ENCODE measurements at regions not wholly inside any gene's neighbourhood (a gene's known extent, or its start where the extent isn't known, plus 50 kb on each side); places are given as distances from the start of the nearest gene placed in this dataset.

- no peaks in the 10 kb centered on the region for H3K36me3 Mint-ChIP-seq
- Histone ChIP-seq H3K9me3 (ENCODE audit: control insufficient read depth, insufficient read depth, low read length) (no peaks in the 10 kb centered on the region), H3K27ac (ENCODE audit: low read length) (no peak overlapping the region), H3K27me3 (ENCODE audit: control insufficient read depth, insufficient read depth, low read length) (no peaks in the 10 kb centered on the region), H3K36me3 (ENCODE audit: control insufficient read depth, insufficient read depth, low read length) (no peaks in the 10 kb centered on the region), H3K4me3 (ENCODE audit: low read length) (no peak overlapping the region), H3K4me1 (ENCODE audit: control insufficient read depth, insufficient read depth, low read length) (no peaks in the 10 kb centered on the region)
- no peak overlapping the region for H3K27ac Mint-ChIP-seq
- no peaks in the 10 kb centered on the region for H3K27me3 Mint-ChIP-seq (ENCODE audit: low read depth in 2 of 2)
- no CpG with 5 or more reads among the region's 2 CpGs for WGBS (ENCODE audit: insufficient coverage)
- no peak for TF ChIP-seq CTCF (IDR thresholded peaks at IDR 0.05)
- H3K9me3 Mint-ChIP-seq = peaks cover 5 to 7% of the 10 kb centered on the region in 2 donors
- intact Hi-C loops (cut with micrococcal nuclease) = no loop called here
- no peak for ATAC-seq
- H3K4me1 Mint-ChIP-seq = no peaks in the 10 kb centered on the region
- no peak for DNase-seq
- no peak overlapping the region for H3K4me3 Mint-ChIP-seq
Measured at GRCh38 chr5:125710745-125711144, 712.5 kb upstream of the GRAMD2B start.

GRCh38 chr5:125712397-125712796 lies 710.8 kb upstream of the GRAMD2B start:
- H3K4me3 ChIP-seq (ENCODE audit: low read length) = no peak overlapping the region
- ATAC-seq (no peak), DNase-seq (no peak)
- no peak overlapping the region for H3K4me3 Mint-ChIP-seq
- no CpG with 5 or more reads among the region's 1 CpG for WGBS (ENCODE audit: insufficient coverage)
- no peaks in the 10 kb centered on the region for H3K36me3 ChIP-seq (ENCODE audit: control insufficient read depth, insufficient read depth, low read length)
- intact Hi-C loops (cut with micrococcal nuclease) = no loop called here
- no peaks in the 10 kb centered on the region for H3K4me1 ChIP-seq (ENCODE audit: control insufficient read depth, insufficient read depth, low read length)
- H3K27me3 Mint-ChIP-seq (ENCODE audit: low read depth in 2 of 2) = no peaks in the 10 kb centered on the region
- no peak for TF ChIP-seq CTCF (IDR thresholded peaks at IDR 0.05)
- peaks cover 5 to 10% of the 10 kb centered on the region in 2 donors for H3K9me3 Mint-ChIP-seq
- H3K27me3 ChIP-seq (ENCODE audit: control insufficient read depth, insufficient read depth, low read length) = no peaks in the 10 kb centered on the region
- H3K27ac Mint-ChIP-seq = no peak overlapping the region
- H3K9me3 ChIP-seq (ENCODE audit: control insufficient read depth, insufficient read depth, low read length) = no peaks in the 10 kb centered on the region
- H3K4me1 Mint-ChIP-seq = no peaks in the 10 kb centered on the region
- H3K36me3 Mint-ChIP-seq = no peaks in the 10 kb centered on the region
- no peak overlapping the region for H3K27ac ChIP-seq (ENCODE audit: low read length)

- no peak overlapping the region for H3K4me3 ChIP-seq (ENCODE audit: low read length)
- DNase-seq = no peak
- no peak for TF ChIP-seq CTCF (IDR thresholded peaks at IDR 0.05)
- Mint-ChIP-seq H3K9me3 (peaks cover 5 to 10% of the 10 kb centered on the region in 2 donors), H3K27ac (no peak overlapping the region), H3K36me3 (no peaks in the 10 kb centered on the region), H3K27me3 (ENCODE audit: low read depth in 2 of 2) (no peaks in the 10 kb centered on the region), H3K4me1 (no peaks in the 10 kb centered on the region), H3K4me3 (no peak overlapping the region)
- intact Hi-C loops (cut with micrococcal nuclease) = no loop called here
- ATAC-seq = no peak
- no peaks in the 10 kb centered on the region for H3K36me3 ChIP-seq (ENCODE audit: control insufficient read depth, insufficient read depth, low read length)
- H3K27me3 ChIP-seq (ENCODE audit: control insufficient read depth, insufficient read depth, low read length) = no peaks in the 10 kb centered on the region
- 75% methylated on average over 6 of the region's 8 CpGs for WGBS (ENCODE audit: insufficient coverage)
- H3K27ac ChIP-seq (ENCODE audit: low read length) = no peak overlapping the region
- no peaks in the 10 kb centered on the region for H3K4me1 ChIP-seq (ENCODE audit: control insufficient read depth, insufficient read depth, low read length)
- H3K9me3 ChIP-seq (ENCODE audit: control insufficient read depth, insufficient read depth, low read length) = no peaks in the 10 kb centered on the region
Measured at GRCh38 chr5:125713109-125713805, 710.0 kb upstream of the GRAMD2B start.

- Mint-ChIP-seq H3K4me3 (no peak overlapping the region), H3K4me1 (no peaks in the 10 kb centered on the region), H3K9me3 (peaks cover 0 to 7% of the 10 kb centered on the region in 2 donors), H3K36me3 (no peaks in the 10 kb centered on the region), H3K27ac (no peak overlapping the region), H3K27me3 (ENCODE audit: low read depth in 2 of 2) (no peaks in the 10 kb centered on the region)
- Histone ChIP-seq H3K27me3 (ENCODE audit: control insufficient read depth, insufficient read depth, low read length) (no peaks in the 10 kb centered on the region), H3K9me3 (ENCODE audit: control insufficient read depth, insufficient read depth, low read length) (no peaks in the 10 kb centered on the region), H3K36me3 (ENCODE audit: control insufficient read depth, insufficient read depth, low read length) (no peaks in the 10 kb centered on the region), H3K4me1 (ENCODE audit: control insufficient read depth, insufficient read depth, low read length) (no peaks in the 10 kb centered on the region), H3K27ac (ENCODE audit: low read length) (no peak overlapping the region), H3K4me3 (ENCODE audit: low read length) (no peak overlapping the region)
- DNase-seq (no peak), ATAC-seq (no peak)
- 86% methylated on average over 2 of the region's 2 CpGs for WGBS (ENCODE audit: insufficient coverage)
- no peak for TF ChIP-seq CTCF (IDR thresholded peaks at IDR 0.05)
- intact Hi-C loops (cut with micrococcal nuclease) = no loop called here
Measured at GRCh38 chr5:125715216-125715615, 708.0 kb upstream of the GRAMD2B start.

Data from natural killer cell (primary cell).